Stimulated activated CD8-positive, alpha-beta memory T cell treated with anti-CD3 and anti-CD28 coated beads, Interleukin-4, amount 100 ng/mL, for 48 hours (primary cell): ENCODE measurements at regions not wholly inside any gene's neighbourhood (a gene's known extent, or its start where the extent isn't known, plus 50 kb on each side); places are given as distances from the start of the nearest gene placed in this dataset.
A peak's percentile ranks its signal among the peaks of the same experiment; 100 is the strongest.
"Not testable (repeated sequence)": the region's sequence is repeated elsewhere in the genome, so short reads cannot be mapped to it uniquely, and the experiment has no call there.

Experiments
- DNase-seq: peaks from one replicate; pipeline ENCODE4 v3.0.0-alpha.2; 2020

DNA sequence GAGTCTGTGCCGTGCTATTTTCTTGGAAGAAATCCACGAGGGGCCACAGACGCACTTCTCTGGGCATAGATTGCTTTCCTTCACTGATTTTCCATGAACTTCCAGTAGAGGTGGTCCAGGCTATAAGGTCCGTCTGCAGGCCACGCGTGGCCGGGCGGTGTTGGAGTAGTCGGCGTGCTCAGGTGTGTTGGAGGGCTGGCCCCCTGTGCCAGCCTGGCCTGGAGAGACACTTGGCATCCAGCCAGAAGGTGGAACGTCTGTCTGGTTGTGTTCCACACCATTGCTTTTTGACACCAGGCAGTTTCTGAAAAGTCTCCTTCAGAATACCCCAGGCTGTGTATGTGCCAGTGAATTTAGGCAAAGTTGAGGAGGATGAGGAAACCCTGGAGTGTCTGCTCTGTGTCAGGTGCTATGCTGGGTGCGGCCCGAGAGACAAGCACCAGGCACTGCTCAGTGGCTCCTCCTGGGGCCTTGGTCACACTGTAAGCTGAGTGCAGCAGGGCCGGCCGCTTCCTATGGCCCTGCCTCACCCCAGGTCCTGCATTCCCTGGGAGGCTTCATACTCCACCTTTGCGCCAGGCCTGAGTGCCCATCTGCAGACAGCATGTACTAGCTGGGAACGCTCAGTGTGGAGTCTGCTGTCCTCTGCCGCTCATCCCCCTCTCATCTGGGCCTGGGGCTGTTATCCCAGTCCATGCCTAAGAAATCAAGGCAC, 52.1 kb upstream of the TAMM41 start:
- DNase-seq: no peak

- DNase-seq: not testable (repeated sequence)
These were observed 52.7 kb upstream of the TAMM41 start for GRCh38 chr3:11899389-11899788.

DNA sequence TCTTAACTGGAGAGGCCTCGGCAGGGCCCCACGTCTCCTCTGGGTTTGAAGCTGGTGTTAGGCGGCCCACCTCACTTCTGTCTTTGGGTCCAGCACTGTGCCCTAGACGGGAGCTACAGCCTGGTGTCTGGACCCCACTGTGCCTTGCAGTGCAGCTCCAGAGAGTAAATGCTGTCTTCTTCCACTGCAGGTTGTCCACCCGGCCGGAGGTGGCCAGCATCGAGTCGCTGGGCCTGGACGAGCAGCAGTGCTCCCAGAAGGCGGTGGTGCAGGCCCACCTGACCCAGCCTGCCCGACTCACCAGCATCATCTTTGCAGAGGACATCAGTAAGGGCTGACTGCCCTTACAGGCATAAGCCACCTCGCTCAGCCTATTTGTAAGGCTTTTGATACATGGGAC, 53.1 kb upstream of the TAMM41 start:
- no peak for DNase-seq

- no peak for DNase-seq
These were observed 54.1 kb upstream of the TAMM41 start for GRCh38 chr3:11900824-11901223.

- DNase-seq: no peak
These were observed 54.7 kb upstream of the TAMM41 start for GRCh38 chr3:11901286-11901875.

GRCh38 chr3:11903047-11903446, 56.4 kb upstream of the TAMM41 start:
- DNase-seq: no peak

DNA sequence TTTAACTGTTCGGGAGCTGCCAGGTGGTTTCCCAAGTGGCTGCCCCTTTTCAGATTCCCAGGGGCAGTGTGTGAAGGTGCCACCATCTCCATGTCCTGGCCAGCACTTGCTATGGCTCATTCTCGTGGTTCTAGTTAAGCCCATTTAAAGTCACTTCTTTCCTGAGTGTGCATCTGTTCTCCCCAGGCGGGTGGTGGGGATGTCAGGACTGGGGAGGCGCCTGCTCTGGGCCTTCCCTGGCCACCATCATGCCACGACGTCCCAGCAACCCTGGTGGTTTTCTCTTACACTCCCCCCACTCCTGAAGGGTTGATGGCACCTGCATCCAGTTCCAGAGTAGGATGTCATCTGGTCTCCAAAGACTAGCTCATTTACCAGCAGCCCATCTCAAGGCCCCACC, 56.8 kb upstream of the TAMM41 start:
- DNase-seq: no peak

GRCh38 chr3:11904157-11904556, 57.5 kb upstream of the TAMM41 start:
- no peak for DNase-seq

GRCh38 chr3:11906407-11906806, 59.7 kb upstream of the TAMM41 start:
- DNase-seq: no peak

DNA sequence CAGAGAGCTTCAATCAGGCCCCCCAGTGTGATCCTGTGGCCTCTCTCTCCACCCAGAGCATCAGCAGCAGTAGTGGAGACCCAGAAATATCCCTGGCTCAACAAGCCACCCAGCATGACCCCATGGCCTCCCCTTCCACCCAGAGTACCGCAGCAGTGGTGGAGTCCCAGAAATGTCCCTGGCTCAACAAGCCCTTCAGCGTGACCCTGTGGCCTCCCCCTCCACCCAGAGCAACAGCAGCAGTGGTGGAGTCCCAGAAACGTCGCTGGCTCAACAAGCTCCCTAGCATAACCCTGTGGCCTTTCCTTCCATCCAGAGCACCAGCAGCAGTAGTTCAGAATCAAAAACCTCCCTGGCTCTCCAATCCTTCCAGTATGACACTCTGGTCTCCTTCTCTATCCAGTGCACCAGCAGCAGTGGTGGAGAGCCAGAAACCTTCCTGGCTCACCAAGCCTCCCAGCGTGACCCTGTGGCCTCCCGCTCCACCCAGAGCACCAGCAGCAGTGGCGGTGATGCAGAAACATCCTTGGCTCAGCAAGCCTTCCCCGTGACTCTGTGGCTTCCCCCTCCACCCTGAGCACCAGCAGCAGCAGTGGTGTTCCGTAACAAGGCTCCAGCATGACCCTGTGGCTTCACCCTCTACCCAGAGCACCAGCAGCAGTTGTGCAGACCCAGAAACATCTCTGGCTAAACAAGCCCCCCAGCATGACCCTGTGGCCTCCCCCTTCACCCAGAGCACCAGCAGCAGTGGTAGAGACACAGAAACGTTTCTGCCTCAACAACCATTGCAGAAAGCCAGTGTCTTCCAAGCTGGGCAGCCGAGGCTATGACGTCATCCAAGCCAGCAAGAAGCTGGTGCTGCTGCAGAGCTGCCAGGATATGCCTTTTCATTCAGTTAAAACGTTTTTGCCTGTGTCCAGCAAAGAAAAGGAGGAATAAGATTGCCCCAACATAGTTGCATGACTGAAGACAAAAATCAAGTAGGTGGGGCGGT, 61.3 kb upstream of the TAMM41 start:
- no peak for DNase-seq

DNA sequence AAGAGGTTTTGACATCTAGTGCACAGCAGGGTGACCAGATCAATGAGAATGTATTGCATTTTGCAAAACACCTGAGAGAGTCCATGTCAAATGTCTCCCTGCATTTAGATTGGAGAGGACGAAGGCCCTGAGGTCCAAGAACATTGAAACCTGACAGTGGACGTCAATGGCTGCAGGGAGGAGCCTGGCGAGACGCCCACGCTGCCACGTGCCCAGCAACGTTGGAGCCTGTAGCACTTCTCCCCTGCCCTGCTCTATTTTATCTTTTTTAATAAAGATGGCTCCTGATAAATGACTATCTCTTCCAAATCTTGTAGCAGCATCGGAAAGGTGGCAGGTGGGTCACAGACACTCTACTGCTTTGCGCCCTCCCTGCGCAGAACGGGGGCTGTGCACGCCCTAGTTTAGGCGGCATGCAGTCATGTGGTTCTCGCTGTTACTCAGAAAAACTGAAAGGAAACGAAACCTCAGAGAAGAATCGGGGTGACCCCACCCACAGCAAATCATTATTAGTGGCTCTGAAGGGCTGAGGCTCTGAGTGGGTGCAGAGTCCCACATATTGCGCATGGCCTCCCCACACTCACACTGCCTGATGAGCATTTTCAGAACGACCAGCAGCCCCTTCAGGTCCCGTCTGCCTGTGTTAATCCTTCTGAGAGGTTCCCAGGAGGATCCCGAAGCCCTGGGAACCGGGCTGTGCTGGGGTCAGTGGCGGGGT, 62.5 kb upstream of the TAMM41 start:
- DNase-seq: no peak

- no peak for DNase-seq
These were observed 63.0 kb upstream of the TAMM41 start for GRCh38 chr3:11909726-11910125.

DNA sequence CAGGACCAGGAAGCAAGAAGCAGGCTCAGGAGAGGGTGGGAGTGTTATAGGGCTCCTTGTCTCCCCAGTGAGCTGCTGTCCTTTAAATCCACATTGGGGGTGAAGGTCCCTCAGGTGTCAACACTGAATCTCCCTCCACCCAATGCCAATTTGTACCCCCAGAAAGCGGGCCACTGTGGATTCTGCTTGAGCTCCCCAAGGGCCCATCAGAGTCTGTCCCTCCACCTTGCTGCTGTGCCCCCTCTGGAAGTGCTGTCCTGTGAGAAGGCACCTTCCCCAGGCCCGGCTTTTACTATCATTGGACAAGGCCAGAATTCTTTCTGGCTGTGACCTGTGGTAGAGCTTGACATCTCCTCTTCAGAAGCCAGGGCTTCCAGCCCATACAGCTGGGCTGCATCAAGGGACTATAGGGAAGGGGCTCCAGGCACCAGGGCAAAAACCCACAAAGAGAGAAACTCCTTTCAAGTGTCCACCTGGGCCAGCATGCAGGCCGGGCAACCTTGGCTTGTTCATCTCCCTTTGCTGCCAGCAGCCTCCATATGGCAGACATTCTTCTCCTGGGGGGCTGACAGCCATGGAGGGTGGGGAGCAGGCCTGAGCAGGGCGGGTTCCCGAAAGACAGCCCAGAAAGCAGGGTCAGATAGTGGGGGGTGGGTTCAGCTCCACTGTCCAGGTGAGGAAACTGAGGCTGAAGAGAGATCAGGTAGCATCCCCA, 63.7 kb upstream of the TAMM41 start:
- not testable (repeated sequence) for DNase-seq

- peak; percentile 26 for DNase-seq
These were observed 64.4 kb upstream of the TAMM41 start for GRCh38 chr3:11910971-11911531.

DNA sequence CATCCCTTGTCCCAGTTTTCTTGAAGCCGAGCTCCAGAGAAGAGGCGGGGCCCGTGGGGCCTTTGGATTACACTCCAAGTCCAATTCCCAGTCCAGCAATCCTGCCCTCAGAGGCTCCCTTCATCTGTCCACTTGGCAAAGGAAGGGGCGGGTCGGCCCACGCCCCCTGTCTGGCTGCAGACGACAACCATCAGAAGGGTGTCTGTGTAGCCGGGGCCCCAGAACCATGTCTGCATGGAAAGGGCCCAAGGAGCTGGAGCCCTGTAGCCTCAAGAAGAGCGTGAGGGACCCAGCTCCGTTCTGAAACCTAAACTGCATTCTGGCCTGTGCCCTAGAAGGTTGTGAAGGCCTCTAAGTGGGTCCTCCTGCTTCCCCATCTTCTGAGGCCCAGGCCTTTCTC, 65.2 kb upstream of the TAMM41 start:
- DNase-seq: not testable (repeated sequence)

- DNase-seq: no peak
These were observed 66.6 kb upstream of the TAMM41 start for GRCh38 chr3:11913316-11913715.

- no peak for DNase-seq
These were observed 67.4 kb upstream of the TAMM41 start for GRCh38 chr3:11914041-11914440.

- DNase-seq: peak; percentile 13
These were observed 68.0 kb upstream of the TAMM41 start for GRCh38 chr3:11914651-11915050.

- DNase-seq: peak; percentile 10
These were observed 69.1 kb upstream of the TAMM41 start for GRCh38 chr3:11915621-11916424.

- not testable (repeated sequence) for DNase-seq
These were observed 69.7 kb upstream of the TAMM41 start for GRCh38 chr3:11916425-11916762.

DNA sequence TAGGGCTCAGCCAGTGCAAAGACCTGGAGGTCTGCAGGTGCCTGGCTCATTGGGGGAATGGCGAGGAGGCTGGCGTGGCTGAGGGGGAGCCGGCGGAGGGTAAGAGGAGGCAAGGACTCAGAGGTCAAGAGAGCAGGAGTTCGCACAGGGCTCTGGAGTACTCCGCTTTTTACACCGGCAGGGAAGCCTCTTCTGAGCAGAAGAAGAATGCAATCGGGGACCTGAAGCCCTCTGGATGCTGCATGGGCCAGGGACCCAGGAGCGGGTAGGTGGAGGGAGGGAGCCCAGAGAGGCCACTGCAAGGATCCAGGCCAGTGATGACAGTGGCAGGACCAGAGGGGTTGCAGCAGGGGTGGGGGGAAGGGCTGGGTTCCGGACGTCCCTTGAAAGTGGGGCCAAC, 70.4 kb upstream of the TAMM41 start:
- DNase-seq: no peak
